HG03558 (cell line): ENCODE measurements at regions not wholly inside any gene's neighbourhood (a gene's known extent, or its start where the extent isn't known, plus 50 kb on each side); places are given as distances from the start of the nearest gene placed in this dataset.
"Not testable (repeated sequence)": the region's sequence is repeated elsewhere in the genome, so short reads cannot be mapped to it uniquely, and the experiment has no call there.

Experiments
- ATAC-seq: cut with Tn5 transposase; IDR thresholded peaks from one replicate; pipeline ENCODE4 v1.9.1; 2021; ENCODE audit warnings: moderate number of reproducible peaks; ENCODE audit not compliant: unreplicated experiment; ENCODE audit errors: extremely low read depth

DNA sequence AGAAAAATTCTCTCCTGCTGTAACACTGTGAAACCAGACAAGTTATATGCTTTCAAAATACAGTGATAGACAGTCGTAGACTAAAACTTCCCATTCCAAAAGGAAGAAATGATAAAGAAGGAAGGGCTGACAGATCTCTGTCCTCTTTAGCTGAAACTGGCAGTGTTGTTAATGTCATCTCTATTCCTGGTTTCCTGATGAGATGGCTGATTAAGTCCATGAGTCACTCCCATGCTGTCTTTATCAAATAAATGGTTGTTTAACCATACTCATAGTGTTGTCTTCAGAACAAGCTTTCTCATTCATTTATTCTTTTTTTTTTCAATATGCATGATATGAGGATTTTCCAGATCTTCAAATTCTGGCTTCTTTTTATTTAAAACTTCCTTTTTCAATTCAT is 952.2 kb upstream of the WWC1 start:
- ATAC-seq: no peak

DNA sequence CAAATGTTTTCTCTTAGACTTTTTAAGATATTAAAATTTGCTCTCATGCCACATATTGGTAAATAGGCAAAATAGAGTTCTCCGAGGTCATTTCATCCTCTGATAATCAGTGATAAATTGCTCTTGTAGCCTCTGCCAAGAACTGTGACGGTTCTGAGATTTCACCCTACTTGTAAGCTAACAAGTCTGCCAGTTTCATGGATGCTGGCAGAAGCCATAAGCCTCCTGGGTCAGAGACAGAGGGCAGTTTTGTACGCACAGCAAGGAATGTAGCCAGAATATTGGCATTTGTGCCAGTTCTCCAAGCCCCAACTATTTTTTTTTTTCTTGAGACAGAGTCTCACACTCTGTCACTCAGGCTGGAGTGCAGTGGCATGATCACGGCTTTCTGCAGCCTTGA is 945.0 kb upstream of the WWC1 start:
- ATAC-seq: no peak

DNA sequence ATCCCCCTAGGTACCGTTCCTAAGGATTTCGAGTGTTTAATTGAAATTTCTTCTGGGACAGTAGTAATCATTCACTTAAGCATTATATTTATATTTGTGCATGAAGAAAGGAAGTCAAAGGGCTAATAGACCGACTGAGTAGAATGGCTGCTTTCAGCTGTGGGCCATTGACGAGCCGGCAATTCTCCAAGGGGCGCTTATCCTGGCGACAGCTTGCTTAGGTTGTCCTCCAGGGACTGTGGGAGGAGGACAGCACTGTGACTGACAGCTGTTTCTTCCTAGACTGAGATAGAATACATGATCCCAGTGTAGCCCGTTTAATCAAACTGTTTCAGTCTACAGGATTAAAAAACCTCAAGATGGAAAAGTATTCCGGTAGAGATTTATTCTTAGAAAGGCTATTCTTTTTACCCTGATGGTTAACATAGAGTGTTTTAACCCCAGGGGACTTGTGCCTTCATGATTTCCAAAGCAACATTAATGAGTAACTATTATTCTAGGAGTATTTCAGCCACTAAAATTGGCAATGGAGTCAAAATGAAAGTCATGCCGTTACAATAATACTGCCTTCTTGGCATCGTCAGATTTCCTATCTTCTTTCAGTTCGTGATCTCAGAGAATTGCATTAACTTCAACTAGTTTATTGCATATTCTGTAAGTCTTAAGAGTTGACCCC is 943.1 kb upstream of the WWC1 start:
- no peak for ATAC-seq

DNA sequence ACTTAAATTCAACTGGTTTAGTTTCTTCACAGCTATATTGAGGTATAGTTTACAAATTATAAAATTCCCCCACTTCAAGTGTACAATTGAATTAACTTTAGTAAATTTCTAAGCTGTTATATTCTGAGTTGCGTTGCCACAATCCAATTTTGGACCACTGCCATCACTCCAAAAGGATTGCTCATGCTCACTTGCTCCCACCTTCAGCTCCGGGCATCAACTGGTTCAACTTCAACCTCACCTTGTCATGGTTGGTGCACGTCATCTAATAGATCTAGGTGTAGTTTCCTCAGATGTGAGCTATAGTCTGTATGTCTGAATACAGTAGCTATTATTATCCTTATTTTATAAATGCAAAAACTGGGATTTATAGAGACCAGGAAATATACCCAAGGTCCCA is 942.5 kb upstream of the WWC1 start:
- ATAC-seq: no peak

DNA sequence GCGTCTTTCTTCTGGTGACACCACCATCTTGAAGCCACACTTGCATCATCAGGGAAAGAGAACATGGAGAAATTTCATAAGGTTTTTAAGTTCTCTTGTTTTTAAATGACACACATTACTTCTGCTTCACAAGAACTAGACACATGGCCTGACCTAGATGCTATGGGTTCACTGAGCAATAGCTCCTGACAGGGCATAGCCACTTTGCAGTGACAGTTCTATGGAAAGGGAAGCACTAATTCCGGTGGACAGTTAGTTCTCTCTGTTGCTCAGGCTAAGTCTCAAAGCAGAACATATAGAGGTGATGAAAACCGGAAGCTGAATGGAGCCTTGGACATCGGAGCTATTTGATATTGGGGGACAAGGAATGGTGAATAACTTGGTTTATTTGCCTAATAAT is 940.1 kb upstream of the WWC1 start:
- ATAC-seq: no peak

DNA sequence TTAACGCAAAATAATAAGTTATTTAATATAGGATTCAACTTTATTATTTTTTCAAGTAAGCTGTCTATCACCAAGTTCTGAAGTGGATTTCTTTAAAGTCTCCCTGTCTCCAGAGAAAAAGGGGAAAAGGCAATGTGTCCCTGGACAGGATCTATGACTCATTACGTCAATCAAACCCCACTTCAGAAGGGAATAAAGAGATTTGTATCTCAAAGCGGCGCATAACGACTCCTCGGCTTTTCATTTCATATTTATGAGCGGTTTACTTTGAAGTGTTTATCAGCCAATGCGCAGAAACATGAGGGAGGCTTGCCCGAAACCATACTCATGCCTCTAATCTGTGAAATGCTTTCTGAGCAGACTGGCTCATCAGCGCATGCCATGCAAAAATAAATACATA is 938.6 kb upstream of the WWC1 start:
- ATAC-seq: no peak

DNA sequence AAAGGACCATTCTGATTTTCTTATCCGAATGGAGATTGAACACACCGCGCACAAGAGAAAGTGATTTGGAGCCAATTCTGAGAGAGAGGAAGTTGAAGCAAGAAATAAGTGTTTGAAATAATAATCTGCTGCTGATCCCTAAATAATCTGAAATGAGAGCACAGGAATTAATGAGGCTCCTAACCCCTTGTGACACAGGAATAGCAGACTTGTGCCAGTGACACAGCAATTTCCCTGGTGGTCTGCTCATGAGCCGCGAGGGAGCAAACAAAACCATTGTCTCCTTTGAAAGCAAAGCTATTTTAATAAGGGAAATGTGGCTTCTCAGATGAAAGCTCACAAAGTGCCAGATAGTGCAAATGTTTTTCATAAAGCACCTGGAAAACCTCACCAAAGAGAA is 936.1 kb upstream of the WWC1 start:
- ATAC-seq: no peak

DNA sequence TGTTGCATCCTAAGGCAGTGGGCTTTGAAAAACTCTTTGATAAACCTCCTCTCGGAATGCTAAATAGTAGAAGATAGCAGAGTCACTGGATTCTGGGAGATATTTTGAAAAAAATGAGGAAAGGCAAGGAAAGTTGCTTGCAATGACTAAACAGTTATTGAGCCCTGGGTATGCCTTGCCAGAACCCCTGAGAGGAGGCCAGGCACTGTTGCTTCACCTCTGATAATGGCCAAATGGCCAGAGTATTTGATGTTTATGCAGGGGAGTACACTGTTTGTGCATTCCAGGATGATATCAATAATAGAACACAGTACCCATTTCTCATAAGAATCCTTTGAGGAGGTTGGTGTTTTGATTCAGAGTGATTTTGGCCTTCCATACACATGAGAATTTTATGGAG is 935.1 kb upstream of the WWC1 start:
- no peak for ATAC-seq

DNA sequence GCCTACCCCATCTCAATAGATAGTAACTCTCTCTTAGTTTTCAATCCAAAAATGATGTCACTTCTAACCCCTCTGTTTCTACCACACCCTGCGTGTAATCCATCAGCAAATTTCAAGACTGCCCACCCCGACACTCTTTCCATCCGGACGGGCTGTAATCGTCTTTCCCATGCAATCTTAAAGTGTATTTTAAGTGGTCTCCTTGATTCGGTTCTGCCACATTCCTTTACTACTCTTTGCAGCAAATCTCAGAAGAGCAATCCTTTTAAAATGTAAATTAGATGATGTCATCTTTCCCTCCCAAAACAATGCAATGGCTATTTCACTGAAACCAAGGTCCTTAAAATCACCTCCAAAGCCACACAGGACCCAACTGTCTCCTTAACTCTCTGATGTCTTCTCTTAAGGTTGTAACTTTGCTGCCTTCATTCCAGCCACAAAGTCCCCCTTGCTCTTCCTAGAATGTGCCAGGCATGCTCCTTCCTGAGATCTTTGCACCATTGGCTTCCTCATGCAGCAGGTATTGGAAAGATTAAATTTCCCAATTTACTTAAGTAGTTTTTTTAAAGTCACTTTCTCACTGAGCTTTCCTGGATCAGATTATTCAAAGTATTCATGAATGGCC is 932.5 kb upstream of the WWC1 start:
- no peak for ATAC-seq

DNA sequence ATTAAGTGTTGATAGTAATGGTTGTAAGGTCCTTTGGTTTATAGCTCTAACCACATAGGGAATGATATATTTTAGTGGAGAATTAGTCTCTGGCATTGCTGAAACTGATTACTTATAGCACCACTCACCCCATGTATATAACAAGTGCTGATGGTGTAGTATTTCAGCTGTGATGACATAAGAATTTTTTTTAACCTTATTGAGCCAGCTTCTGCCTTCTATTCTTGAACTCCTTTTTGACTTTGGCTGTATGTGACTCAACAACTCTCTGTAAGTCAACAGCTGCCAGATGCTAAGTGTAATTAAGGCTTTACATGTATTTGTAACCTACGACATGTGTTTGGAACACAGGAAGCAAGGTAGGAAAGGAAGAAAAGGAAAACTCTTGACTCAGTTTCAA is 929.6 kb upstream of the WWC1 start:
- ATAC-seq: no peak

DNA sequence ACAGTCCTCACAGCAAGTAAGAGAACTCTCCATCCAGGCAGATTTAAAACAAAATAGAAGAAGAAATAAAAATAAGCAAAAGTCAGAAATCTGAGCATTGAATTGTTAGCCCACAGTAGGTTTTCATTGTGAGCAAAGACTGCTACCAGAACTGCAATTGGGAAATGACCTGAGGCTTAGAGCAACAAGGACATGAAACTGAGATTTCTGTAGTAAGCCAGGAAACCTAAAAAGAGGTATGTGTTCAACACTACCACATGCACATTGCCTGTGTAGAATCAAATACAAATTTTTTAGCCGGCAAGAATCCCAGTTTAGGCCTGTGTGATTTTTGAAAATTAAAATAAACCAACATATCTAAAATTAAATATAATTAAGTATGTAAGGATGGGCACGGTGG is 928.4 kb upstream of the WWC1 start:
- ATAC-seq: no peak

DNA sequence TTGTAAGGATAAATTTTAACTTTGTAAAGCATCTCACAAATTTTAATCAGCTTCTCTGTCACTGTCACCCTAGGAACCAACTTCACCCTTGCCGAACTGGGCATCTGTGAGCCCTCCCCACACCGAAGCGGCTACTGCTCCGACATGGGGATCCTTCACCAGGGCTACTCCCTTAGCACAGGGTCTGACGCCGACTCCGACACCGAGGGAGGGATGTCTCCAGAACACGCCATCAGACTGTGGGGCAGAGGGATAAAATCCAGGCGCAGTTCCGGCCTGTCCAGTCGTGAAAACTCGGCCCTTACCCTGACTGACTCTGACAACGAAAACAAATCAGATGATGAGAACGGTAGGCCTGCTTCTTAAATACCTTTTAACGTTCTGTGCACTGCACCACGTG is 916.3 kb upstream of the WWC1 start:
- ATAC-seq: no peak

DNA sequence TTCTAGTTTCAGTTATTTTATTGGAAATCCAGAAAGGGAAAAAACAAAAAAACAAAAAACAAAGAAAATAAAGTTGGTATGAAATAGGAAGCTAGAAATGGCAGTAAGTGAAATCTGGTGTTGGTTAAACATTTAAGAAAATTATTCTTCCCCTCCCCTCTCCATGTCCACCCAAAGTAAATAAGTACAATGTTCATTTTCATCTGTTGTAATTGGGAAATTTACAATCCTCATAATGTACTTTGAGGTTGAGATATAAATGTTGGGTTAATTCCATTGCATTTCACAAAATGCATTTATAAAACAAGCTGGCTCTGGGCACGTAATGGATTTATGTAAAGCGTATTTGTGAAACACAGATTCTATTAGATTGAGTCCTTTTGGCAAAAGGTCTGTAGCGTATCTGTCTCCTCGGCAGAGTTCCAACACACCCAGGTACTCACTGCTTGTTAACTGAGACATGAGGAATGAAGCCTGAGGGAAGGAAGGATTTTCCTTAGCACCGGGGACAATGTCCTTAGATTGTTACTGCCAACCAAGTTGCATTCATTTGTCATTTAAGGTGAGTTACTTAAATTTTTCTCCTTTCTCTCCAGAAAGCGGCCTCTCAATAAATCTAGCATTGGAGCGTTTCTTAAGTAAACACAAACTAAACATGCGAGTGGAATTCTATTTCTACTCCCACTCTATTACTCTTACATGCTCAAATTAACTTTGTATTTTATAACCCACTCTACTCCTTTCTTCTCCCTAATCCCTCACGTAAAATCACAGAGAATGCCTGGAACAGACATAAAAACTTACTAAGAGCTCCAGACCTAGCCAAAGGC is 912.3 kb upstream of the WWC1 start:
- no peak for ATAC-seq

DNA sequence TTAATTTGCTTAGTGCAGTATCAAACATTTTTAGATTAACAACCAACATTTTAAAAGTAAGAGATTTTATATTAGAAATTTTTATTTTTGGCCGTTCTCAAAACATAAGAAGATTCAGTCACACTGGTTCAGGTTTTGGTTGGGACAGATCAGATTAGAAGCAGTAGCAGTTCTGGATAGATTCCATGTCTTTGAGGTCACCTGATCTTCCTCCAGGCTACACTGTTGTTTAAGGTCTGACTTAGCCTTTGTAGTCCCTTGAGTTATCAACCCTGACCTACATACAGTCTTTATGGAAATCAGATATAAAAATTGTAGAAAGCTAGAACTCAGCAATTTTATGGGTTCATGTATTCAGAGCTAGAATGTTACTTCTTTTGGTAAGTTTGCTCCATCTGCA is 910.0 kb upstream of the WWC1 start:
- no peak for ATAC-seq

DNA sequence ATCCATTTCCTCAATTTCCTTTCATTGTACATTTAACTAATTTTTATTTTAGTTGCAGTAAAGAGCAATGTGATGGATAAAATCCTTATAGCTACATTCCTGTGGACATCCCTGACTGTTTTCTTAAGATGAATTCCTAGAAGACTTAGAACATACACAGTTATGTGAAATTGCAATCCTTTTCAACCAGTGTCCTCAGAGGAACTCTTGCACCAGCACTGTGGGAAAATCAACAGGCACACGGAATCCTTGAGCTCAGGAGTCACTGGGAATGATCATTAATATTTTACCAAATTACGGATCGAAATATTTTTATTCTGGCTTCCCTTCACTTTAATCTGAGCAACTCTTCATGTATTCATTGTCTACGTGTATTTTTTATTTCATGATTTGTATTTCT is 901.9 kb upstream of the WWC1 start:
- ATAC-seq: no peak

DNA sequence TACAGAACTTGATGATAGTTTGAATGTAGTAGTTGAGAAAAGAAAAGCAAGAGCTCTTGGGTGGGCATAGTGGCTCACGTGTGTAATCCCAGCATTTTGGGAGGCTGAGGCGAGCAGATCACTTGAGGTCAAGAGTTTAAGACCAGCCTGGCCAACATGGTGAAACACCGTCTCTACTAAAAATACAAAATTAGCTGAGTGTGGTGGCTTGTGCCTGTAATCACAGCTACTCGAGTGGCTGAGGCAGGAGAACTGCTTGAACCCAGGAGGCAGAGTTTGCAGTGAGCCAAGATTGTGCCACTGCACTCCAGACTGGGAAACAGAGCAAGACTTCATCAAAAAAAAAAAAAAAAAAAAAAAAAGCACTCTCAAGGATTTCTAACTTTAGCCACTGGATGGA is 900.2 kb upstream of the WWC1 start:
- ATAC-seq: not testable (repeated sequence)

DNA sequence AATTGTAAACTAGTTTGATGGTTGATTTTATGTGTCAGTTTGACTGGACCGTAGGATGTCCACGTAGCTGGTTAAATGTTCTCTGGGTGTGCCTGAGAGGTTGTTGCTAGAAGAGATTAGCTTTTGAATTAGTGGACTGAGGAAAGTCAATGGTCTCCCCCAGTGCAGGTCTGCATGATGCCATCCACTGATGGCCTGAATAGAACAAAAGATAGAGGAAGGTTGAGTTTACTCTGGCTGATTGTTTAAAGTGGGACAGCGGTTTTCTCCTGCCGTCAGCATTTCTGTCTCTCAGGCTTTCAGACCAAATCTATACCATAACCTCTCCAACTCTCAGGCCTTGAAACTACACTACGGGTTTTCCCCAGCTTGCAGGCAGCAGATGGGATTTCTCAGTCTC is 899.2 kb upstream of the WWC1 start:
- no peak for ATAC-seq

DNA sequence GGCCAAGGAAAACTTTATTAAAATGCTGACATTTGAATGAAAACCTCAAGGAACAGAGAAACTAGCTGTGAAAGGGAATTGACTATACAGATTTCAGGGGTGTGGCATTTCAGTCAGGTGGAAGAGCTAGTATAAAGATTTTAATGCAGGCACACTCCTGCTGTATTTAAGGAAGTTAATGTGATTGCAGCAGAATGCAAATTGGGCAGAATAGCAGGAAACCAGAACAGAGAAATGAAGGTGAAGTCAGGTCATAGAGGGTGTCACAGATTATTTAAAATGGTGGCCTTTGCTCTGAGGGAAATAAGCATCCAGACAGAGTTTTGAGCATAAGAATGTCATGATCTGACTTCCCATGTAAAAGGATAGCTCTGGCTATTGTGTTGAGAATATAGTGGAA is 898.1 kb upstream of the WWC1 start:
- ATAC-seq: no peak

DNA sequence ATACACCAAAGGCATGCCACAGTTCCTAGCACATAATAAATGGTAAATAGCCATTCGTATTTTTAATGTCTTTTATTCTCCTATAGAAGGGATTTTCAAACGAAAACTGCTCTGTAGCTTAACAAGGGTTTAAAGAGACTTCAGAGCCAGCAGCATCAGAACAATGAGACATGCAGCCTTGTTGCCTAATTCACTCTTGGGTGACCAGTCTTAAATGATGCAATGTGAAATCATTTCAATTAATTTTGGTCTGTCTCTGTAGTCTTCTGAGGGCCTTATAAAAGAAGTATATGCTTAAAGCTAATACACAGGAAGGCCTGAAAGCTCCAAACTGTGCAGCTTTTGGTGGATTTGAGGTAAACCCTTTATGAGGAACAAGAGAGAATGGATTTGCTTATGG is 888.8 kb upstream of the WWC1 start:
- no peak for ATAC-seq

DNA sequence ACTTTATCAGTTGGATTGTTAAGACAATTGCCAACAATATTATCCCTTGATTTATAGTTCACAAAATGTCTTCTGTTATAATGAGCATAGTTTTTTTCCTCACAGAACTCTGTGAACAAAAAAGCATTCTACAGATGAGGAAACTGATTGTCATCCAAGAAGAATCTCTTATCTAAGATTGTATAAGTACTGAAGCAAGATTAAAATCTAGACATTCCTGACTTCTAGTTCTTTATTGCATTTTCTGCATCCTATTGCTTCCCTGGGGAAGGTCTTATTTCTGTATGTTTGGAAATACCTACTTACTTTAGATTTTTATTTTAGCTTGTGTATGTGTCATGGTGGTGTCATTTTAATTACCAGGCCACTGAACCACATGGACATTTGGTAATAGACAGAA is 884.9 kb upstream of the WWC1 start:
- ATAC-seq: no peak

DNA sequence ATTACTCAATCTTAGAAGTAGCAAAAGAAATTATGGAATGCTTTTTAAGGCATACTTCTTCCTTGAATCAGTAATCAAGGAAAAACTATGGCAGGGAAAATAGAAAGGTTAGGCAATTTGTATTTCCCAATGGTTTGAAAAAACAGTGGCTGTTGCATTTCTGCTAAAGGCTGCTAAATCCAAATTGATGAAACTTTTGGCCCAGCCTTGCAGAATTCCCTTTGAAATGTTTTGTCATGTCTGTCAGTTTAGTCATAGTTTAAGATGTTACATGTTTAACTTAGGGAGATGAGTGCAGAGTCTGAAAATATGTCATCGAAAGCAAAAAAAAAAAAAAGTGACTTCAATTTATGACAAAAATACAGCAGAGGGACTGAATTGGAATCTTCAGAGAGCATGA is 878.9 kb upstream of the WWC1 start:
- no peak for ATAC-seq

DNA sequence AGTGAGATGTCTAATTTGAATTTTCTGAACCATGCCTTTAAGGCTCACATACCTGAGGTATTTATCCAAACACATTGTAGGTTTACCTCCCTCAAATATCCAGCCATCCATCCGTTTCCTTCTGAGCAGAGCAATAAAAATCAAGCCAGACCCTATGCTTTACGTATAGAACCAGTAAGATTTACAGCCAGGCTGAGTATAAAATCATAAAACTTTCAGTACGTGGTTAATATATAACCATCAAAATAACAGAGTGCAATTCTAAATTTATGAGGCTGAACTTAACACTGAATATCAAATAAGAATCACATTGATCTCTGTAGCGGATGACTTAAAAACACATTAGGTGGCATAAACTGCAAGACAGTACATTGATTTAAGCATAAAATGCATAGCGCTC is 877.9 kb upstream of the WWC1 start:
- no peak for ATAC-seq
